ENCODE measurements at regions not wholly inside any gene's neighbourhood (a gene's known extent, or its start where the extent isn't known, plus 50 kb on each side); places are given as distances from the start of the nearest gene placed in this dataset.

DNA sequence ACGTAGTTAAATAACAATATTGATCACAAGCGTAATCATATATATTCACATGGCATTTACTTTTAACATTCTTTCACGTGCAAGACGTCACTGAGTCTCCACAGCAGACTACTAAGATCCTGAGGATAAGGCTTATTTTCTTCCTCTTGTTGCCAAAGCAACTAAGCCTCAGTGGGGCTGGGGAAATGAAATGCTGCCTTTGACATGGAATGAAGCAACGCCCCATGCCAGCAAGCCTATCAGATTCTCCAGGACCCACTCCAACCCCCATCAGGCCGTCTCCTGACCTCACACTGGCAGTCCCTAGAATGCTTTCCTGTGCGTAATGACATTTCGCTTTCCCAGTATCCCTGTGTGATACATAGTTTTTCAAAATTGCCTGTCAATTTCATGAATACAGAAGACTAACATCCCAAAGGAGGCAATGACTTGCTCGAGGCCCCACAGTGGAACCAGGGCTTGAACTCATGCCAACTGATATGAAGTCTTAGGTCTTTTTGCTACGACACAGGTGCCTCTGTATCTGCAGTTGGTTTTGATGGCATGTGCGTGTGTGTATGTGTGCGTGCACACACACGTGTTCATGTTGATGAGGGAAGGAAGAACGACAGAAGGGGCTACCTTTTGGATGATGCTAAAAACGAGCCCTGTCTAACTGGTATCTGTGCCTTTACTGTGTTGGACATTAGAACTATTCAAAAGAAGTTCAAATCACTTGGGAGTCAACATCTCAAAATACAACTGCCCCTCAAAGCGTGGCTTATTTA lies 239.1 kb downstream of the VRK1 start:
- no peak for DNase-seq (ENCODE audit: low spot score)
- TF ChIP-seq, protein P1, sequence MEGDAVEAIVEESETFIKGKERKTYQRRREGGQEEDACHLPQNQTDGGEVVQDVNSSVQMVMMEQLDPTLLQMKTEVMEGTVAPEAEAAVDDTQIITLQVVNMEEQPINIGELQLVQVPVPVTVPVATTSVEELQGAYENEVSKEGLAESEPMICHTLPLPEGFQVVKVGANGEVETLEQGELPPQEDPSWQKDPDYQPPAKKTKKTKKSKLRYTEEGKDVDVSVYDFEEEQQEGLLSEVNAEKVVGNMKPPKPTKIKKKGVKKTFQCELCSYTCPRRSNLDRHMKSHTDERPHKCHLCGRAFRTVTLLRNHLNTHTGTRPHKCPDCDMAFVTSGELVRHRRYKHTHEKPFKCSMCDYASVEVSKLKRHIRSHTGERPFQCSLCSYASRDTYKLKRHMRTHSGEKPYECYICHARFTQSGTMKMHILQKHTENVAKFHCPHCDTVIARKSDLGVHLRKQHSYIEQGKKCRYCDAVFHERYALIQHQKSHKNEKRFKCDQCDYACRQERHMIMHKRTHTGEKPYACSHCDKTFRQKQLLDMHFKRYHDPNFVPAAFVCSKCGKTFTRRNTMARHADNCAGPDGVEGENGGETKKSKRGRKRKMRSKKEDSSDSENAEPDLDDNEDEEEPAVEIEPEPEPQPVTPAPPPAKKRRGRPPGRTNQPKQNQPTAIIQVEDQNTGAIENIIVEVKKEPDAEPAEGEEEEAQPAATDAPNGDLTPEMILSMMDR (IDR thresholded peaks at IDR 0.05) = no peak
- no peak for ATAC-seq (ENCODE audit: low FRiP score)

DNA sequence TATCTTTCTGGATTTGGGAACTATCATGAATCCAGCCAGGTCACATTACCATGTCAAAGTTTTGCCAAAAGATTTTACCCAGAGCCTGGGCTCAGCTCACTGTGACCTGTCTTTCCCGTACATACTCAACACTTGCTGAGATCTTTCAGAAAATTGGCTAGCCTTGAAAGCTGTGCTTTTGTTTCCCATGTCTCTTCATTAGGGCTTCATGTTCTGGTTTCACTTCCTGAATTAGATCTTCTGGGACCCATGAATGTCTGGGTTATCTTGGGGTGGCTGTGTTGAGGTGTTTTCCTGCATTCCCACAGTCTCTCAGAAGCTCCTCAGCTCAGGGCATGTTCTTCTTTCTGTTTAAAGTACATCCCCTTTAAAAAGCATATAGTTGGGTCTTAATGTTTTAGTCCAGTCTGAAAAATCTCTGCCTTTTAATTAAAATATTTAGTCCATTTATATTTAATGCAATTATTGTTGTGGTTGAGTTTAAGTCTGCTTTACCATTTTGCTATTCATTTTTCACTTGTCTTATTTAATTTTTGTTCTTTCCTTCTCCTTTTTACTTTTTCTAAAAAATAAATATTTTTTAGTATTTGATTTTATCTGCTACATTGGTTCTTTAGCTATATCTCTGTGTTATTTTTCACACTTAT lies 242.7 kb downstream of the VRK1 start:
- TF ChIP-seq, protein P1 (IDR thresholded peaks at IDR 0.05) = no peak
- DNase-seq (ENCODE audit: low spot score) (no peak), ATAC-seq (ENCODE audit: low FRiP score) (no peak)

DNA sequence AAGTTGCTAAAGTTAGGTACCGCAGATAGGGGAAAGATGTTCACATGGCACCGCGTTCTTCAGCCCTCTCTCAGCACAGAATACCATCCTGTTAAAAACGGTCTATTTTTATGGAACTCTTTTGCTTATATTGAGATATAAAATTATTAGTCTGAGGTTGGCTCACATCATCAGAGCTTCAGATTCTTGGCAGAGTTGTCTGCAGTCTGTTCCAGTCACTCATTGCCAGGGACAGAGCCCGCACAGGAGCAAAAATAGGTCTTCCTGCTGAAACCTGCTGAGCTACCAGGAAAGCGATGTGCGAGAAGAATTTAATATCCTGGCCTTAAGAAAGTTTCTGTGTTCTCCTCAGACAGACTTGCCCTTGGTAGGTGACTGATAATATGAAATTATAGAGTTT lies 249.8 kb downstream of the VRK1 start:
- ATAC-seq (ENCODE audit: low FRiP score) = no peak
- TF ChIP-seq, protein P1 (IDR thresholded peaks at IDR 0.05) = no peak
- DNase-seq (ENCODE audit: low spot score) = no peak

DNA sequence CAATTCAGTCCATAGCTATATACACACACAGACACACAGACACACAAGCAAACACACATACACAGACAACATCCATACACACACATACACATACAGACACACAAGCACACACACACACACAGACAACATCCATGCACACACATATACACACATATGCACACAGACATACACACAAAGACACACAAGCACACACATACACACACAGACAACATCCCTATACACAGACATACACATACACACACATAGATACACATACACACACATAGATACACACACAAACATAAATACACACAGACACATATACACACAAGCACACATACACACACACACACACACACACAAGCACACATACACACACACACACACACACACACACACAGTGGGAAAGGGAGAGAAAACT lies 254.8 kb downstream of the VRK1 start:
- TF ChIP-seq, protein P1 (IDR thresholded peaks at IDR 0.05) = no peak
- no peak for DNase-seq (ENCODE audit: low spot score)
- no peak for ATAC-seq (ENCODE audit: low FRiP score)

DNA sequence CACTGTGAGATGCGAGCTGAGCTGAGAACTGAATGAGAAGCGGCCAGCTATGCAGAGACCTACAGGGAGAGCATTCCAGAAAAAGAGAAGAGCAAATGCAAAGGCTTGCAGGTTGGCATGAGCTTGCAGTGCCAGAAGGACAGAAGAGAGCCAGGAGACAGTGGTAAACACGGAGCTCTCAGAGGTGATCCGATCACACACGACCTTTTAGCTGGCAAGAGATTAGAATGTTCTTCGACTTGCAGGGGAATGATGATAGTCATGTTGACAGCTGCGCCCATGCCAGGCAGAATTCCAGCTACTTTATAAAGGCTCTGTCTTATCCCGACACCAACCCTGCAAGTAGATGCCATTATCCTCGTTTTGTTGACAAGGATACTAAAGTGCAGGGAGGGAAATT lies 256.8 kb downstream of the VRK1 start:
- no peak for ATAC-seq (ENCODE audit: low FRiP score)

DNA sequence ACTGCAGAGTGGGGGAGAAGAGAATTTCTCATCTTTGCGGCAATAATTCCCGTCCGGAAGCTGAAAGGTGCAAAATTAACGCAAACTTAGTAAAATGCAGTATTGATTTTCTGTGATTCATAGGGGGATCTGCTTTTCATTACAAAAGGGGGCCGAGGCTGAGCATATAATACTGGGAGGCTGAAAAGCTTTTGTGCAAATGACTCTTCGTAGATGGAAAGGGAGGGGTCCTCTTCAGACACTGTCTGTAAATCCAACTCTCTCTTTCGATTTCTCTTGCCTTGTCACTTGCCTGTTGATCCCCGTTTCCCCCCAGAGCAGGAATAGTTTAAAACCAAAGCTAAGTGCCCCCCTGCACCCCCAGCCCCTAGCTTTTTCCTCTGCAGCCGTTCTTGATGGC lies 258.2 kb downstream of the VRK1 start:
- DNase-seq (ENCODE audit: low spot score) (no peak), ATAC-seq (ENCODE audit: low FRiP score) (no peak)
- TF ChIP-seq, protein P1 (IDR thresholded peaks at IDR 0.05) = no peak

More for the DNA sequence above, 256.8 kb downstream of the VRK1 start:
- no peak for DNase-seq (ENCODE audit: low spot score)
- TF ChIP-seq, protein P1 (IDR thresholded peaks at IDR 0.05) = no peak

DNA sequence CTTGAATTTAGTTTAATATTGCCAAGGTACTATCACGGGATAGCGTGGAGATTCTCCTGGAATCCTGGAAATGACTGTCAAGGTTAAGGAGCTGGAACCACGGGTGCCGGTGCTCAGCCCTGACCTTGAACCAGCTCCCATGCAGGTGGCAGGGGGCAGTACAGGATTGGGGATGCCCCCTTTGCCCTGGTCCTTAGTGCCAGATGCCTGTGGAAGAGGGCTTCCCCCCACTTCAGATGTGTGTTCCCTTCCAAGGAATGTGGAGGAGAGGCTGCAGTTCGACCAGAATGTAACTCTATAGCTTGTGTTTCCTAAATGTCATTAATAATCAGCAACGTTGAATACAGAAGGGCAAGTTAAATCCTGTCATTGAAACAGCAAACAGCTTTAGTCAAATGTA lies 258.9 kb downstream of the VRK1 start:
- DNase-seq (ENCODE audit: low spot score) (no peak), ATAC-seq (ENCODE audit: low FRiP score) (no peak)
- TF ChIP-seq, protein P1 (IDR thresholded peaks at IDR 0.05) = no peak

All from omental fat pad (tissue), 3 donors.